Osteocyte (in vitro differentiated cells): ENCODE measurements at regions not wholly inside any gene's neighbourhood (a gene's known extent, or its start where the extent isn't known, plus 50 kb on each side); places are given as distances from the start of the nearest gene placed in this dataset.

Source experiments
- DNase-seq: peaks from one replicate; pipeline ENCODE4 v3.0.0; 2021; ENCODE audit warnings: mixed read lengths; ENCODE audit not compliant: unreplicated experiment; ENCODE audit errors: extremely low spot score
- H3K27ac Mint-ChIP-seq: one replicate; pipeline ENCODE4 v1.8.0; 2021; ENCODE audit warnings: mild to moderate bottlenecking, mixed read lengths; ENCODE audit not compliant: unreplicated experiment
- H3K27me3 Mint-ChIP-seq: one replicate; pipeline ENCODE4 v1.8.0; 2021; ENCODE audit warnings: mixed read lengths; ENCODE audit not compliant: unreplicated experiment
- H3K36me3 Mint-ChIP-seq: one replicate; pipeline ENCODE4 v1.8.0; 2021; ENCODE audit warnings: mixed read lengths; ENCODE audit not compliant: unreplicated experiment
- H3K4me1 Mint-ChIP-seq: one replicate; pipeline ENCODE4 v1.8.0; 2021; ENCODE audit warnings: mixed read lengths; ENCODE audit not compliant: unreplicated experiment
- H3K4me3 Mint-ChIP-seq: one replicate; pipeline ENCODE4 v1.8.0; 2021; ENCODE audit warnings: mild to moderate bottlenecking, moderate library complexity, mixed read lengths; ENCODE audit not compliant: unreplicated experiment
- H3K9me3 Mint-ChIP-seq: one replicate; pipeline ENCODE4 v1.8.0; 2021; ENCODE audit warnings: mixed read lengths; ENCODE audit not compliant: unreplicated experiment
- TF ChIP-seq, protein P1 (sequence below): fragments of 200-600 bp; sonication (generic); IDR thresholded peaks from 2 replicates; pipeline ENCODE4 v1.5.0; 2021; ENCODE audit warnings: antibody characterized with exemption, mild to moderate bottlenecking, moderate library complexity

DNA sequence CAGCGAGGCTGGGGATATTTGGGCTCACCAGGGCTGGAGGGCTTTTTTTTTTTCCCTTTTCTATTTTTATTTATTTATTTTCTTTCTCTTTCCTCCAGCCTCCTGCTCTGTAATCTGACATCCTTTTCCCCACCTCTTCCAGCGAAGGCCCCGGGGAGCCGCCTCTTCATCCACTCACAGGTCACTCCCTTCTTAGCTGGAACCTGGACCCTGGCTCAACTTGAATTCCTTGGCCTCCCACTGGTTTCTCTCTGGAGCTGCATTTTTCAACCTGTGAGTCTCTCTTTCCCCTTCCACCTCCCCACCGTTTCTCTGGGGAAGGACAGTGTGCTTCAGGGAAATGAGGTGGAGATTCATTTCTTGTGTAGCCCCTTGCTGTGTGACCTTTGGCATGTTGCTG lies 82.0 kb downstream of the MRM1 start:
- H3K4me3 Mint-ChIP-seq: no peak overlapping the region
- H3K27me3 Mint-ChIP-seq: peaks cover 46% of the 10 kb centered on the region
- no peak for DNase-seq
- H3K36me3 Mint-ChIP-seq: no peaks in the 10 kb centered on the region
- H3K9me3 Mint-ChIP-seq: no peaks in the 10 kb centered on the region
- no peak overlapping the region for H3K27ac Mint-ChIP-seq
- no peaks in the 10 kb centered on the region for H3K4me1 Mint-ChIP-seq
- TF ChIP-seq, protein P1, sequence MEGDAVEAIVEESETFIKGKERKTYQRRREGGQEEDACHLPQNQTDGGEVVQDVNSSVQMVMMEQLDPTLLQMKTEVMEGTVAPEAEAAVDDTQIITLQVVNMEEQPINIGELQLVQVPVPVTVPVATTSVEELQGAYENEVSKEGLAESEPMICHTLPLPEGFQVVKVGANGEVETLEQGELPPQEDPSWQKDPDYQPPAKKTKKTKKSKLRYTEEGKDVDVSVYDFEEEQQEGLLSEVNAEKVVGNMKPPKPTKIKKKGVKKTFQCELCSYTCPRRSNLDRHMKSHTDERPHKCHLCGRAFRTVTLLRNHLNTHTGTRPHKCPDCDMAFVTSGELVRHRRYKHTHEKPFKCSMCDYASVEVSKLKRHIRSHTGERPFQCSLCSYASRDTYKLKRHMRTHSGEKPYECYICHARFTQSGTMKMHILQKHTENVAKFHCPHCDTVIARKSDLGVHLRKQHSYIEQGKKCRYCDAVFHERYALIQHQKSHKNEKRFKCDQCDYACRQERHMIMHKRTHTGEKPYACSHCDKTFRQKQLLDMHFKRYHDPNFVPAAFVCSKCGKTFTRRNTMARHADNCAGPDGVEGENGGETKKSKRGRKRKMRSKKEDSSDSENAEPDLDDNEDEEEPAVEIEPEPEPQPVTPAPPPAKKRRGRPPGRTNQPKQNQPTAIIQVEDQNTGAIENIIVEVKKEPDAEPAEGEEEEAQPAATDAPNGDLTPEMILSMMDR: no peak

DNA sequence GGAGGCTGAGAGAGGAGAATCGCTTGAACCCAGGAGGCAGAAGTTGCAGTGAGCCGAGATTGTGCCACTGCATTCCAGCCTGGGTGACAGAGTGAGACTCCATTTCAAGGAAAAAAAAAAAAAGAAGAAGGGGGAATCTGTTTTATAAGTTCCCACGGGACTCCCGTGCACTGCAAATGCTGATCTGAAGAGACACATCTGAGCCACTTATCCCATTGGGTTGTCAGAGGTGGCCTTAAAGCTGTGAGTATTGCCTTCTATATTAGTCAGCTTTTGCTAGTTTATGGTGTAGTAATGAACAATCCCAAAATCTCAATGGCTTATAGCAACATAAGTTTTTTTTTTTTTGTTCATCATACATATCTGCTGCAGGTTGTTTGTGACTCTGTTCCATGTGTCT lies 82.8 kb downstream of the MRM1 start:
- H3K36me3 Mint-ChIP-seq: no peaks in the 10 kb centered on the region
- peaks cover 46% of the 10 kb centered on the region for H3K27me3 Mint-ChIP-seq
- TF ChIP-seq, protein P1: no peak

DNA sequence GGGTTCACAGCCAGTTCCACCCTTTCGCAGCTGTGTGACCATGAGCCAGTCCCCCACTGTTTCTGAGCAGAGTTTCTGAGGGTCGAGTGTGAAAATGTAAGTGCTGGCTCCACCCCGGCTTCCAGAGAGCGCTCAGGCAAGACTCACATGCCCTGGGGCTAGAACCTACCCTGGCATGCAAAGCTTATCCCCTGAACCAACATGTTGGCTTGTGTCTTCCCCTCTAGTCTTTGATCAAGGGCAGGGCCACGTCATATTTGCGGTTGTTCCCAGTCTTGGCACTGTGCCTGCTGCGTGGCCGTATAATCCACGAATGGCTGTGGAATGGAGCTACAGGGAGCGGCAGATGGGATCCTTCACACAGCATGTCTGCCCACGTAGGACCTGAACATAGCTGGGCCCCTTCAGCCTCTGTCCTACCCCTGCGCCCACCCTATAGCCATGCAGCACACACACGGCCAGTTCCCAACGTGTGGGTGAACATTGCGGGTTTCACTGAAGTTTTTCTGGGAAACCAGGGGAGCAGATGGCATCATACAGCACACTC lies 84.8 kb downstream of the MRM1 start:
- Mint-ChIP-seq H3K9me3 (no peaks in the 10 kb centered on the region), H3K36me3 (no peaks in the 10 kb centered on the region), H3K27ac (no peak overlapping the region), H3K27me3 (peaks cover 41% of the 10 kb centered on the region), H3K4me3 (no peak overlapping the region), H3K4me1 (no peaks in the 10 kb centered on the region)
- TF ChIP-seq, protein P1: no peak
- DNase-seq: no peak

More for the DNA sequence above, 82.8 kb downstream of the MRM1 start:
- Mint-ChIP-seq H3K9me3 (no peaks in the 10 kb centered on the region), H3K27ac (no peak overlapping the region), H3K4me3 (no peak overlapping the region), H3K4me1 (no peaks in the 10 kb centered on the region)
- DNase-seq: no peak

DNA sequence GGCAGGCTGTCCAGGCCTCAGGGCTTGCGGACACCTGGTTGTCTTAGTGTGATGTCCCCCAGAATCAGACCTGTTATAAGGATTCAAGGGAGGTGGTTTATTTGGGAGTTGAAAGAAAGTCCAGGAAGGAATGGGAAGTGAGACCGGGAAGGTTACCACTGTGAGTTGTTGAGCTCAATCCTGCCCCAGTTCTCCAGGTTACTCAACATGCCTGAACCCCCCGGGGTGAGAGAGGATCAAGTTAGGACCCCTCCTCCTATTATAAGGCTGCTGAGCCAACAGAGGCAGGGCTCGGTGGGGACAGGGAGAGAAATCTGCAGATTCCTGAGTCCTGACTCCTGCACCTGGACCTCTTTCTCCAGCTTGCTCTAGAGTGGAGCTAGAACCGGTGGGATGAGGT lies 86.4 kb downstream of the MRM1 start:
- TF ChIP-seq, protein P1: no peak
- no peaks in the 10 kb centered on the region for H3K4me1 Mint-ChIP-seq
- no peak for DNase-seq
- no peaks in the 10 kb centered on the region for H3K36me3 Mint-ChIP-seq
- H3K4me3 Mint-ChIP-seq: no peak overlapping the region
- no peaks in the 10 kb centered on the region for H3K9me3 Mint-ChIP-seq
- peaks cover 39% of the 10 kb centered on the region for H3K27me3 Mint-ChIP-seq
- H3K27ac Mint-ChIP-seq: no peak overlapping the region

DNA sequence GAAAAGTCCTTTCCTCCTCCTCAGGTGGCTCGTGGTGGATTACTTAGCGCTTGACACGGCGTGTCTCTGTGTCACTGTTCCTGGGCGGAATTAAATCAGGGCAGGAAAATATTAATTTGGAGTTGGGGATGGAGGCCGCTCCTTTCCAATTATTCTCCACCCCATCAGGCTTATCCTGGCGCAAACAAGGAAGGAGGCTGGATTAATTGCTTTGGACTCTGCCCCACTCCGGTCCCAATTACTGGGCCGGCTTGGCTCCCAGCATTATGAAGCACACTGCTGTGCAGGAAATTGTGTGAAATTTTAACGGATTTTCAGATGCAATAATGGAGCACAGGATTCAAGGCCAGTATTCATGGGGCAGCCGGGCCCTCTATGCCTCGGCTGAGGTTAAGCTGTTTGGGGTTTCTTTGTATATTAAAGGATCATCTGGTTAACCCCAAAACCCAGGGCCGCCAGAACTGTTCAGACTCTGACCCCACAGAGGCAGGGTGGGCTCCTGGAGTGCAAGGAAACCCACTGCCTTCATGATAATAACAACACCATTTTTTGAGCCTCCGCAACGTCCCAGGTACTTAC lies 87.8 kb downstream of the MRM1 start:
- DNase-seq: no peak
- H3K27me3 Mint-ChIP-seq: peaks cover 40% of the 10 kb centered on the region
- TF ChIP-seq, protein P1: no peak

More for the DNA sequence above, 87.8 kb downstream of the MRM1 start:
- Mint-ChIP-seq H3K4me3 (no peak overlapping the region), H3K4me1 (no peaks in the 10 kb centered on the region), H3K9me3 (no peaks in the 10 kb centered on the region), H3K36me3 (no peaks in the 10 kb centered on the region), H3K27ac (no peak overlapping the region)
